ENCODE measurements at regions not wholly inside any gene's neighbourhood (a gene's known extent, or its start where the extent isn't known, plus 50 kb on each side); places are given as distances from the start of the nearest gene placed in this dataset.
"Not testable (repeated sequence)": the region's sequence is repeated elsewhere in the genome, so short reads cannot be mapped to it uniquely, and the experiment has no call there.

- TF ChIP-seq CTCF (IDR thresholded peaks at IDR 0.05): no peak
- peaks cover 4 to 6% of the 10 kb centered on the region in 2 donors for H3K36me3 Mint-ChIP-seq
- H3K9me3 Mint-ChIP-seq: peaks cover 0 to 7% (median 3%) of the 10 kb centered on the region in 7 donors
- H3K4me2 ChIP-seq (replicated peaks; ENCODE audit: extremely low read depth, low read length, poor library complexity, severe bottlenecking): no peak overlapping the region
- H4K20me1 ChIP-seq (ENCODE audit: insufficient read depth, low read length): peaks cover 98% of the 10 kb centered on the region
- no peaks in the 10 kb centered on the region for H3K27me3 ChIP-seq (ENCODE audit: control insufficient read depth in 2 of 2, insufficient read depth in 2 of 2, low read length in 2 of 2)
- H3K9me3 ChIP-seq (replicated peaks in 1 of 2; ENCODE audit: control insufficient read depth in 1 of 2, insufficient read depth in 1 of 2, low read length in 2 of 2): no peaks in the 10 kb centered on the region
- intact Hi-C loops (cut with micrococcal nuclease): no loop called here
- WGBS (ENCODE audit: insufficient coverage): no CpG with 5 or more reads among the region's 1 CpG
- H3K4me1 Mint-ChIP-seq: peaks cover 7% of the 10 kb centered on the region
- no peak overlapping the region for H3K9ac ChIP-seq (ENCODE audit: insufficient read depth, low read length, poor library complexity, severe bottlenecking)
- no peak for DNase-seq
- H3K4me3 Mint-ChIP-seq: no peak overlapping the region
- no peak overlapping the region for H3K27ac Mint-ChIP-seq
- H3K79me2 ChIP-seq (ENCODE audit: insufficient read depth, low read length): no peaks in the 10 kb centered on the region
- no peak overlapping the region for H3K4me3 ChIP-seq (replicated peaks in 1 of 3; ENCODE audit: low read depth in 2 of 3, low read length in 3 of 3)
- H3K4me1 ChIP-seq (ENCODE audit: control insufficient read depth in 1 of 2, insufficient read depth in 2 of 2, low read length in 2 of 2): peaks cover 0 to 6% of the 10 kb centered on the region in 2 donors
- no peak overlapping the region for H2AFZ ChIP-seq (ENCODE audit: insufficient read depth, low read depth, low read length, poor library complexity, severe bottlenecking)
- H3K27me3 Mint-ChIP-seq (ENCODE audit: low read depth in 3 of 3): no peaks in the 10 kb centered on the region
- no peaks in the 10 kb centered on the region for H3K36me3 ChIP-seq (replicated peaks in 1 of 2; ENCODE audit: control insufficient read depth in 1 of 2, insufficient read depth in 2 of 2, low read length in 2 of 2)
- H3K27ac ChIP-seq (ENCODE audit: low read depth in 1 of 2, low read length in 2 of 2): no peak overlapping the region
These were observed 246.4 kb upstream of the MKLN1 start for GRCh38 chr7:131081308-131081707.

- H3K4me3 Mint-ChIP-seq: no peak overlapping the region
These were observed 243.9 kb upstream of the MKLN1 start for GRCh38 chr7:131083781-131084180.

GRCh38 chr7:131084336-131084735 lies 243.3 kb upstream of the MKLN1 start:
- H3K9me3 Mint-ChIP-seq; H3K4me1 ChIP-seq (ENCODE audit: control insufficient read depth in 1 of 2, insufficient read depth in 2 of 2, low read length in 2 of 2); H3K79me2 ChIP-seq (ENCODE audit: insufficient read depth, low read length); H3K36me3 ChIP-seq (replicated peaks in 1 of 2; ENCODE audit: control insufficient read depth in 1 of 2, insufficient read depth in 2 of 2, low read length in 2 of 2); H3K4me3 Mint-ChIP-seq; H3K4me1 Mint-ChIP-seq; H3K4me3 ChIP-seq (replicated peaks in 1 of 3; ENCODE audit: low read depth in 2 of 3, low read length in 3 of 3); H3K27me3 Mint-ChIP-seq (ENCODE audit: low read depth in 3 of 3); H3K4me2 ChIP-seq (replicated peaks; ENCODE audit: extremely low read depth, low read length, poor library complexity, severe bottlenecking); H3K27me3 ChIP-seq (ENCODE audit: control insufficient read depth in 2 of 2, insufficient read depth in 2 of 2, low read length in 2 of 2); H3K9me3 ChIP-seq (replicated peaks in 1 of 2; ENCODE audit: control insufficient read depth in 1 of 2, insufficient read depth in 1 of 2, low read length in 2 of 2); H3K9ac ChIP-seq (ENCODE audit: insufficient read depth, low read length, poor library complexity, severe bottlenecking); H3K27ac ChIP-seq (ENCODE audit: low read depth in 1 of 2, low read length in 2 of 2); intact Hi-C loops (cut with micrococcal nuclease); H2AFZ ChIP-seq (ENCODE audit: insufficient read depth, low read depth, low read length, poor library complexity, severe bottlenecking): not testable (repeated sequence)
- no CpG with 5 or more reads among the region's 1 CpG for WGBS (ENCODE audit: insufficient coverage)
- H4K20me1 ChIP-seq (ENCODE audit: insufficient read depth, low read length): peaks cover 98% of the 10 kb centered on the region
- Mint-ChIP-seq H3K27ac (peak overlapping the region in 4 of 7 donors; percentile 3 to 40 (median 22)), H3K36me3 (peaks cover 10 to 15% of the 10 kb centered on the region in 2 donors)
- peak in 2 of 3 donors; percentile 43 to 47 for DNase-seq

More at GRCh38 chr7:131083781-131084180, 243.9 kb upstream of the MKLN1 start:
- H3K36me3 ChIP-seq (replicated peaks in 1 of 2; ENCODE audit: control insufficient read depth in 1 of 2, insufficient read depth in 2 of 2, low read length in 2 of 2): no peaks in the 10 kb centered on the region
- H3K9ac ChIP-seq (ENCODE audit: insufficient read depth, low read length, poor library complexity, severe bottlenecking): no peak overlapping the region
- peaks cover 98% of the 10 kb centered on the region for H4K20me1 ChIP-seq (ENCODE audit: insufficient read depth, low read length)
- no peak overlapping the region for H3K4me3 ChIP-seq (replicated peaks in 1 of 3; ENCODE audit: low read depth in 2 of 3, low read length in 3 of 3)
- peaks cover 0 to 6% of the 10 kb centered on the region in 2 donors for H3K4me1 ChIP-seq (ENCODE audit: control insufficient read depth in 1 of 2, insufficient read depth in 2 of 2, low read length in 2 of 2)
- no peaks in the 10 kb centered on the region for H3K27me3 ChIP-seq (ENCODE audit: control insufficient read depth in 2 of 2, insufficient read depth in 2 of 2, low read length in 2 of 2)
- no peak overlapping the region for H2AFZ ChIP-seq (ENCODE audit: insufficient read depth, low read depth, low read length, poor library complexity, severe bottlenecking)
- Mint-ChIP-seq H3K4me1 (peaks cover 7% of the 10 kb centered on the region), H3K36me3 (peaks cover 8 to 10% of the 10 kb centered on the region in 2 donors), H3K9me3 (peaks cover 0 to 10% (median 3%) of the 10 kb centered on the region in 7 donors), H3K27ac (no peak overlapping the region), H3K27me3 (ENCODE audit: low read depth in 3 of 3) (no peaks in the 10 kb centered on the region)
- no CpG with 5 or more reads among the region's 1 CpG for WGBS (ENCODE audit: insufficient coverage)
- no peak for TF ChIP-seq CTCF (IDR thresholded peaks at IDR 0.05)
- no peak for DNase-seq
- H3K79me2 ChIP-seq (ENCODE audit: insufficient read depth, low read length): no peaks in the 10 kb centered on the region
- no peak overlapping the region for H3K4me2 ChIP-seq (replicated peaks; ENCODE audit: extremely low read depth, low read length, poor library complexity, severe bottlenecking)
- H3K9me3 ChIP-seq (replicated peaks in 1 of 2; ENCODE audit: control insufficient read depth in 1 of 2, insufficient read depth in 1 of 2, low read length in 2 of 2): no peaks in the 10 kb centered on the region
- intact Hi-C loops (cut with micrococcal nuclease): no loop called here
- H3K27ac ChIP-seq (ENCODE audit: low read depth in 1 of 2, low read length in 2 of 2): no peak overlapping the region

Measured in CD14-positive monocyte (primary cell).